ENCODE measurements at regions not wholly inside any gene's neighbourhood (a gene's known extent, or its start where the extent isn't known, plus 50 kb on each side); places are given as distances from the start of the nearest gene placed in this dataset.

- TF ChIP-seq GATA1 (IDR thresholded peaks at IDR 0.05; ENCODE audit: low read depth, low read length) (no peak), POLR2A (IDR thresholded peaks at IDR 0.05; ENCODE audit: low read length) (no peak)
These were observed 452.9 kb downstream of the UTRN start for GRCh38 chr6:144737998-144738397.
